Cardiac septum (tissue), 1 donor: ENCODE measurements at regions not wholly inside any gene's neighbourhood (a gene's known extent, or its start where the extent isn't known, plus 50 kb on each side); places are given as distances from the start of the nearest gene placed in this dataset.
"Not testable (repeated sequence)": the region's sequence is repeated elsewhere in the genome, so short reads cannot be mapped to it uniquely, and the experiment has no call there.

Experiments used
- DNase-seq: peaks from one replicate; pipeline ENCODE4 v3.0.0-alpha.2; 2020; ENCODE audit warnings: low spot score
- intact Hi-C: fragments of 100-400 bp; cut with DNase I; formaldehyde crosslinking; loops from one replicate; pipeline ENCODE4 v1.14.0; 2022
- donor health status: DM: no; HTN: no; CAD: no.

DNA sequence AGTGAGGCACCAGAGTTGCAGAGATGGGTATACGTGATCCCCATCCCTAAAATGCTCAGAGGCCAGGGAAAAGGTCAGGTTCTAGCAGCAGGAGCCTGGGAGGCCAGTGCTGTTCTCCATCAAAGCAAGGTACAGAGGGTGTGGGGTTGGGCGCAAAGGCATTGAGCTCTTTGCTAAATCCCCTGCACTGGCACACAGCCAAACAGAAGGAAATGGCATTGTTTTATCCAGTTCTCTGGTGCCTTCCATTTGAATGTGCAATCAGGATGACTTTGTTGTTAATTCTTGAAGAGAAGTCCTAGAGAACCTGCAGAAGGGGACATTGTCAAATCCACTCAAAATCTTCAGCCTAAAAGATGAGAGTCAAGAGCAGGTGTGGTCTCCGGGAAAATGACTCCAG lies 111.3 kb upstream of the CHST15 start:
- intact Hi-C loops = no loop called here
- DNase-seq = no peak

DNA sequence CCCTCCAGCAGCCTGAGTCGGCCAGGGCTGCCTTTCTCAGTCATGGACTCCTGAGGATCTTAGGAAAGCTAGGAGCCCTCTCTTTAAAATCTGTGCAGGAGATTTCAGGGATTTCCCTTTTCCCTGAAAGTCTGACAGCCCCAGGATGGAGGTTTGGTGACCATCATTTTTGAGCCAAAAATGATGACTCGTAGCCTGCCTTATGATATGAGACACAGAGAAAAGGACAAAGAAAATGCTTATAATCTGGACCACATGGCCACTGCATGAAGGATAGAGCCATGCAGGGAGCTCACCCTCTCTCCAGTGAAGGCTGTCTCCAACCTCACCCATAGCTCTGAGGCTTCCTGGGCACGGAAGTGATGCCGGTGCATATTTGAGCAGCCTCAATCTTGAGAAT lies 106.6 kb upstream of the CHST15 start:
- intact Hi-C loops = no loop called here
- no peak for DNase-seq

DNA sequence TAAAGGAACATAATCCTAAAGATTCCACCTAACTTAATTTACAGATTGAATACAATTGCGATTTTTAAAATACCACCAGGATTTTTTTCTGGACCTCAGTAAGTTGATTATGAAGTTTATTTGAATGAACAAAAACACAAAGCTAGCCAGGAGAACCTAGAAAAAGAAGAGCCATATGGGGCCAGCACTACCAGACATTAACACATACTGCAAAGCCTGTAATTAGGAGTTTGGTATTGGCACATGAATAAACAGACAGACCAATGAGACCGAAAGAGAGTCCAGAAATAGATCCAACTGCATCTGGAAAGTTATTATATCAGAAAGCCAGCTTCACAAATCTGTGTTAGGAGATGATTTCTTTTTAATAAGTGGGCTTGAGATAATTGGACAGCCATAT lies 105.5 kb upstream of the CHST15 start:
- DNase-seq = no peak

DNA sequence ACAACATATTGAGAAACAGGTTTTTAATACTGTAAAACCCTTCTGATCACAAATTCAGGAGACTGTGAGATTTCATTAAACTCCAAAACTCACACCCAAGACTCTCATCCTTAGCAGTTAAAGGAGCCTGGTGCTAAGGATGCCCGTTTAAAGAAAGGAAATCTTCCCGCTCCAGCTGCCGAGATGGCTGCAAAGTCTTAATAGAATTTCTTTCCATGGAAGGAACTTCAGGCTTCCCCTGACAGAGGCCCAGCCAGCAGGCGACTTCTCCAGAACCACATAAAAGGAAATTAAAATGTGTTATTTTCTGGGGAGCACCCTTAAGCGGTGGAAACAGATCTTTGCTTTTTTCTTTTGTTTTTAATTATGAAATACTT lies 104.7 kb upstream of the CHST15 start:
- intact Hi-C loops = no loop called here
- no peak for DNase-seq

More for the DNA sequence above, 105.5 kb upstream of the CHST15 start:
- intact Hi-C loops = no loop called here

DNA sequence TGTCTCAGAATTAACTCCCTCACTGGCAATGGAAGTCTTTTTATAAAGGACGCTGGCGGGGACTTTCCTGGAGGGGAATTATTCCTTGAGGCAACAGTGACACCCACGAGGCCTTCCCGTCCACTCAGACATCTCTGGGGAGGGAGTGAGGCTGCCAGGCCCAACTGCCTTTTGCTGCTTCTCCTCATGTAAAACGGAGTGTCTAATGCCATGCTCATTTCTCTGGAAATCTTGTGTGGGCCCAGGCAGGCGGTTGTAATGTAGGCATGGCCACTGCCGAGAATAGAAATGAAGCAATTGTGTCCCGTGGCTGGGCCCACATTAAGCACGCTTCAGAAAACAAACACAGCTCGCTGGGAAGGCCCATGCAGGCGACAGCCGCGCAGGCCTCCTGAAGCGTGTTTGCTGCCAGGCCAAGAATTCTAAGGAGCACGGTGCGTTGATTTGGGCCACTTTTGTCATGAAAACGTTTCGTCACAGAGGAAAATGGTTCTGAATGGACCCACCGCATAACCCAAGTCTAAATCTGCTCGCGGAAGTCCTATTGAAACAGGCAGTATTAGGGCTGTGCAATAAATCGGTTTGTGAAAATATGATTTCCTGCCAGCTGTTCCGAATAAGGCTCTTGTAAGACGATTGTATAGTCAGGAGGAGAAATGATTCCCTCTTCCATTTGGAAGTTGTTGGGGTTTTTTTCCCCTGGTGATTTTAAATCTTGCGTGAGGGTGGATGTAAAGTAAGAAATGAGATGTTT lies 104.2 kb upstream of the CHST15 start:
- intact Hi-C loops = no loop called here
- no peak for DNase-seq

DNA sequence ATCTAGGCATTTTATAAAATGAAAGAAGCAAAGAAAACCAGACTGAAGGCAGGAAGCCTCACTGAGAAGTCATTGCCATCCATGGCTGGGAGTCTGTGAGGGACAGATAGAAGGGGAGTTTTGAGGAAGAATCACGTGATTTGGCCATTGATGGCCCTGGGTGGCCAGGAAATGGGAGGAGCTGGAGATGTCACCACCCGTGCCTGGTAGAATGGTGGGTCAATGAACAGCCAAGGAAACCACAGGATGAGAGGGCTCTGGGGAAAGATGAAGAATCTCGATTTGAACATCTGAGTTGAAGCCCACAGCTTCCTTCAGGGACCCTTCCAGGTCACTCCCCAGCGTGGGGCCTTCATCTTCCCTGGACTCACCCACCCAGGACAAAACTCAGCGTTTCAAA lies 103.3 kb upstream of the CHST15 start:
- DNase-seq = no peak
- intact Hi-C loops = no loop called here

DNA sequence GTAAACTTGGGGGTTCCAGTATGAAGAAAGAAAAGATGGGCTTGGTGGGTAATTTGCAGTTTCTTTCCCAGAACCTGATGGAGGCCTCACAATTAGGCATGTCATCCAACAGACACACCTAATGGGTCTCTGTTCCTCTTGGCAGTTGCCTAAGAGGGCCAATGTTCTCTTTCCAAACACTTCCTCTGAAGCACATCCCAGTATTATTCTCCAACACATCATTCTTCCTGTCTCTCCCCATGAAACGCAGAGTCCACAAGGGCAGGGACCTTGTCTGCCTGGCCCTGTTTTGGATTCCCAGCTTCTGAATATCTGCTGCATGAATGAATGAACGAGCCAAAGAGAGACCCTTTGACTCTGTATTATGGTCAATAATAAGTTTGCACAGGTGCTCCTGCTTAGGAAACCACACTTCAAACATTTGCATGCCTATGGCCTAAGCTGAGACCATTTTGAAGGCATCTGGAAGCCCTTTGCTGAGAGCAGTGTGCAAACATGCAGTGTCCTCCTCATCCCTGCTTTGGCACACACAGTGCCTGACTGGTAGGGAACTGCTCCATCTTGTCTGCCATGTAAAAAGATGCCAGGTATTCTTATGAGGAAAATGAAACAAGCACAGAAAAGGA lies 100.9 kb upstream of the CHST15 start:
- DNase-seq = no peak
- intact Hi-C loops = no loop called here

DNA sequence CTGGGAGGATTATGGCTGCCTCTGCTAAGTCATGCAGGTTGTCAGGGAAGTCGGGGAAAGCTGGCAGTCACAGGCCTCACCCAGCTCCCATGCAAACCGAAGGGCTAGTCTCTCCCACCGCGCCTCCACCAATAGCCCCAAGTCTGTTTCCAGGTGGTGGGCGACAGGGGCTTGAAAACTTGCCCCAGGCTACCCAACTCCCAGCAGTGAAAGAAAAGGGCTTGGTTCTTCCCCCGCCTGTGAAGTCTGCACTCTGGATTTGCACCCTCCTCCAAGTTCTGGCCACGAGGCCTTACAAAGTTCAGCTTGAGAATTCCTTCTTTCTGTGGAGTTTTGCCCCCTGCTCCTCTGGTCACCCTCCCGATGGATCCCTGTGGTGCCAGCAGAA lies 99.9 kb upstream of the CHST15 start:
- intact Hi-C loops = no loop called here
- DNase-seq = no peak

DNA sequence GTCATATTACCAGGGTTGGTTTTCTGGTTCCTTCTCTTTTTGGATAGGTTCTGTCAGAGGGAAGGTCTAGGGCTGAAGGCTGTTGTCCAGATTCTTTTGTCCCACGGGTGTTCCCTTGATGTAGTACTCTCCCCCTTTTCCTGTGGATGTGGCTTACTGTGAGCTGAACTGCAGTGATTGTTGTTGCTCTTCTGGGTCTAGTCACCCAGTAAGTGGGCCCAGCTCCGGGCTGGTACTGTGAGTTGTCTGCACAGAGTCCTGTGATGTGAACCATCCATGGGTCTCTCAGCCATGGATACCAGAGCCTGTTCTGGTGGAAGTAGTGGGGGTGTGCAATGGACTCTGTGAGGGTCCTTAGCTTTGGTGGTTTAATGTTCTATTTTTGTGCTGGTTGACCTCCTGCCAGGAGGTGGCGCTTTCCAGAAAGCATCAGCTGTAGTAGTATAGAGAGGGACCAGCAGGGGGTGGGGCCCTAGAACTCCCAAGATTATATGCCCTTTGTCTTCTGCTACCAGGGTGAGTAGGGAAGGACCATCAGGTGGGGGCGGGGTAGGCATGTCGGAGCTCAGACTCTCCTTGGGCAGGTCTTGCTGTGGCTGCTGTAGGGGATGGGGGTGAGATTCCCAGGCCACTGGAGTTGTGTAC lies 99.4 kb upstream of the CHST15 start:
- DNase-seq, intact Hi-C loops: not testable (repeated sequence)

DNA sequence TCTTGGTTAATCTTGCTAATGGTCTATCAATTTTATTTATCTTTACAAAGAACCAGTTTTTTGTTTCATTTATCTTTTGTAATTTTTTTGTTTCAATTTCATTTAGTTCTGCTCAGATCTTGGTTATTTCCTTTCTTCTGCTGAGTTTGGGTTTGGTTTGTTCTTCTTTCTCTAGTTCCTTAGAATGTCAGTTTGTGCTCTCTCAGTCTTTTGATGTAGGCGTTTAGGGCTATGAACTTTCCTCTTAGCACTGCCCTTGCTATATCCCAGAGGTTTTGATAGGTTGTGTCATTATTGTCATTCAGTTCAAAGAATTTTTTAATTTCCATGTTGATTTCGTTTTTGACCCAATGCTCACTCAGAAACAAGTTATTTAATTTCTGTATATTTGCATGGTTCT lies 97.1 kb upstream of the CHST15 start:
- DNase-seq, intact Hi-C loops: not testable (repeated sequence)

DNA sequence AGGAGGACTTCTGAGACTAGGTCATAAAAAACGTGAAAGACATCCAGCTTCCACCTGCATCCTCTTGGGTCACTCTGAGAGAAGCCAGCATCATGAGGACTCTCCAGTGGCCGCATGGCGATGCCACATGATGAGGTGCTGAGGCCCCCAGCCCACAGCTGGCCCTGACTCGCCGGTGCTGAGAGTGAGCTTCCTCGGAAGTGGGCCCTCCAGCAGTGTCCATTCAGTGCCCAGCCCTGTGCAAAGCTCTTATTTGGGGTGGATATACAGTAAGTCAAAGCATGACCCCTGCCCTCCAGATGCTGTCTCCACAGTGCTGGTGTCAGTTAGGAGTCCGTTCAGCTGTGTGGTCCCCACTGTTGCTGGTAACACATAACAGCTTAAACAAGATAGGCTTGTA lies 93.6 kb upstream of the CHST15 start:
- intact Hi-C loops = no loop called here
- DNase-seq = no peak

DNA sequence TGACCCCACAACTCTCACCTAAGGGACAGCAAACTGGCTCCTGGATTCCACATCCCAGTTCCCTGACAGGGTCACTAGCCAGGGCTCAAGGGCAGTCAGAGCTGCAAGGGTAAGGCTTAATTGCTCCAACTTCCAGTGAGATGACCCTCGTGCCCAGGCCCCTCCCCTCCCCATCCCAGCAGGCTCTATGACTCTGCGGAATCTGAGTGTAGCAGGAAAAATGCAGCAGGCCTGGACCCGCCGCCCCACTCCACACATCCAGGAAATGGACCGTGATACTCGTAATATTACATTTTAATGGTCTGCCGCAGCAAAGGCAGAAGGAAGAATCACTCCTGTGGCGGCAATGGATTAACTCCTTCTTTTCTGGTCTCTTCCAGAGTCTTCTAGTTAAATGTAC lies 91.7 kb upstream of the CHST15 start:
- intact Hi-C loops = no loop called here
- no peak for DNase-seq

DNA sequence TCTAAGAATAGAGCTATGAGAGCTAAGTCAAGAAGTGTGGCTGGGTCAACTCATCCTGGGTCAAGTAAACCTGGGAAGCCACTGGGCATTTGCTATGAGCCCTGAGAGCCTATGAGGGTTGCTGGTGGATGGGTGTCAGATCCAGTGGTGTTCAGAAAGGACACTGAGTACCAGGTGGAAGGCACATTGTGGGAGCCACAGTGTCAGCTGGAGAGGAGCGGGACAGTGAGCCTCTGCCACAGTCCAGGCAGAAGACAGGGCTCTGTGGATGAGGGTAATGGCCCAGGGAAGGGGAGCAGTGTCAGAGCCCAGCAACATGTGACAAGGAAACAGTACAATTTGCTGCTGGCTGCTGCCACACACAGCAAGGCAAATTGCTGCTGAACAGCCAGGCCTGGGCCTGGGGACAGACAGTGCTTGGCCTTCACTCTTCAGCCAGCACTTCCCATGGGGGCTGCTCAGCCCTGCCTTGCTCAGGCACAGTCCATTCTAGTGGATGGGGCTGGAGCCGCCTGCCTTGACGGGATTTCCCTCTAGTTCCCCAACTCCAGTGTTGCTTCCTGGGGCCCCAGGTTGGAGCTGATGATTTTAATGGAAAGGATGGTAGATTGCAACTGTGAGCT lies 90.9 kb upstream of the CHST15 start:
- intact Hi-C loops = no loop called here
- no peak for DNase-seq

DNA sequence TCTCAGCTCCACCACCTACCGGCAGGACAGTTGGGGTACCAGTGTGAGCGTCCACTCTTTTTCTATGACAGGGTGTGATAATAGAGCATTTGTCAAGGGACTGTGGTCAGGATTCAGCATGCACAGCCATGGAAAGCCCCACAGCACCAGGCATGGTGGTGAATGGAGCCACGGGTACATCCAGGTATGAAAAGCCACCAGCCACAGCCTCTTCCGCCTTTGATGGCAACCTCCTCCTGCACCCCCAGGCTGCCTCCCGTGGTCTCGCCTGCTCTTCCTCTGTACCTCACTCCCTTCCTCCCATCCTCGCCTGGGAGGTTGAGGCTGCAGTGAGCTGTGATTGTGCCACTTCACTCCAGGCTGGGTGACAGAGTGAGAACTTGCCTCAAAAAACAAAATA lies 90.2 kb upstream of the CHST15 start:
- DNase-seq = no peak
- intact Hi-C loops = no loop called here

DNA sequence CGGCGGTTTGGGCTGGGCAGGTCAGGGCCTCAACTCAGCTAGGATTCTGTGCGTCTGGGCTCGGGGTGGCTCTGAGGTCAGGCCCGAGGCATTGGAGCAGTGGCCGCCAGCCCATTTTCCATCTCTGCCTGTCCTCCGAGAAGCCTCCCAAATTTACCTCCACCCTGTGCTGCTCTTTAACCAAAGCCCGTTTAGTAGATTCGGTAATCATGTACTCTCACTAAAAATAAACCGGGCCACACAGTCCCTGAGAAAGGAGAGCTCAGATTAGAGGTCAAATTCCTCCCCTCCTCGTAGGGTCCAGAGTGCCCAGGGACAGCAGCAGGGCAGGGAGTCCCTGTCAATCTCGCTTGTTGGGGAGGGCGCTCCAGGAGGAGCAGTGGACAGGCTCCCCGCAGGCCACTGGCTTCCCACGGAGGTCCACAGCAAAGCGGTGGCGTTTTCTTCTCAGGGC lies 88.7 kb upstream of the CHST15 start:
- DNase-seq = no peak
- intact Hi-C loops = no loop called here

DNA sequence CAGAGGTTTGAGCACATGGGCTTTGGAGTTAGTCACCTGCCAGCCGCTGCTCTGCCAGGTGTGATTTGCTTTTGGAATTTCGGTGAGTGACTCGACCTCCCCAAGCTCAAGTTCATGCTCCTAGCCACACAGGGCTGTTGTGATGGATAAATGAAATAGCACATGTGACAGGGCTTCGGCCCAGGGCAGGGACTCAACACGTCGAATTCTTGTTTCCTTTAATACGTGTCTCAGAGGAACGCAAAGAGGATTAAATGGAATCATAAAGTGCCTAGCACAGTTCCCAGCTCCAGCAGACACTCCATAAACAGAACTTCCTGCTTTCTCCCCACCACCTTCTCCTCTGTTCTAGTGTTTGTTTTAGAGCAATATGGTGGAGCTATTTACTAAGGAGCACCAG lies 88.3 kb upstream of the CHST15 start:
- no peak for DNase-seq

DNA sequence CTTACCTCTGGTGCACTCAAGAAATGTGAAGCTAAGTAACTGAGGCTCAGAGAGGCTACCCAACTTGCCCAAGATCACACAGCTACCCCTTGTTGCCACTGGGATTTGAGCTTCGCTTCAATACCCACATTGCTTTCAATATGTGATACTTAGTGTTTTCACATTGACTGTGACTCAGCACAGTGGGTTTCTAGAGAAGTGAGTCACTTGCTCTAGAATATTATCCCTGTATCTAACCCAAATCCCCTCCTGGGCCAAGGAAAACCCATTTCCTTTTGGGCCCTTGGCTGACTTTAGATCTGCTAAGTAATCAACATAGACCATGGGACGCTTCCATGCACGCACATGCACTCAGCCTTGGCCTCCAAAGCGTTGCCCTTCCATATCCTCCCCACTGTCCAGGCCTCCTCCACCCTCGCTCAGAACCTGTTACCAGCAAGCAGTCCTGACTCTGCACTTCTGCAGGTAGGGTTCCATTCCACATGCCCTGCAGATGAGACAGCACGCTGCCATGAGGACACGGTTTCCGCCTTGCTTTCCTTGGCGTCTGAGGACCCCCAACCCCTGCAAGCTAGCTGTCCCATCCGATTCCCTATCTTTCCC lies 87.7 kb upstream of the CHST15 start:
- intact Hi-C loops = no loop called here
- no peak for DNase-seq

More for the DNA sequence above, 88.3 kb upstream of the CHST15 start:
- intact Hi-C loops = no loop called here

DNA sequence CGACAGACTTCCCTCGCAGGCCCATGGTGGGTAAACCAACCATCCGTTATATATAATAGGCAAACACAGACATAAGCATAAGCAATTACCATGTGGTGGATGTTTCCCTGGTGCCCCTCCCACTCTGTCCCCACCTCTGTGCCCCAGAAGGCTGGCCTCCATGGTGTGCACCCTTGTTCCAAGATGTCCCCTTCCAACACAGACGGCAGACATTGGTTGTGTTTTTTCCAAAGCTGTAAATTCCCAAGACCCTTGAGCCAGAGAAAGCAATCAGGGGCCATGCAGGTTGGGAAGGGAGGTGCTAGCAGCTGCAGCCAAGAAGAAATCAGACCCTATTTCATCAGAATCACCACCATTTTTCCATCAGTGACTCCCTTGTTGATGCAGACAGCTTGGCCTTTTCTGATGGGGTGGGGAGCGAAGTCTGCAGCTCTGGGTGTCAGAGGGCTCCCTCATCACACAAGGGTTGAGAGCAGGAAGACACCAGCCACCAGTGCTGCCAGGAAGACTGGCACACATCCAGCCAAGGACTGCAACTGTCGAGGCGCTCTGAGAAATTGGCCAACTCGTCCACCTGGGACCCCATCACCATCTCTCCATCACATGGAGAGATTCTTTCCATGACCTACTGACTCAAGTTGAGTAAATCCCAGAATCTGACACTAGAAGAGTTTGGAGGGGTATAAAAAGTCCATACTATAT lies 86.8 kb upstream of the CHST15 start:
- no peak for DNase-seq
- intact Hi-C loops = no loop called here

DNA sequence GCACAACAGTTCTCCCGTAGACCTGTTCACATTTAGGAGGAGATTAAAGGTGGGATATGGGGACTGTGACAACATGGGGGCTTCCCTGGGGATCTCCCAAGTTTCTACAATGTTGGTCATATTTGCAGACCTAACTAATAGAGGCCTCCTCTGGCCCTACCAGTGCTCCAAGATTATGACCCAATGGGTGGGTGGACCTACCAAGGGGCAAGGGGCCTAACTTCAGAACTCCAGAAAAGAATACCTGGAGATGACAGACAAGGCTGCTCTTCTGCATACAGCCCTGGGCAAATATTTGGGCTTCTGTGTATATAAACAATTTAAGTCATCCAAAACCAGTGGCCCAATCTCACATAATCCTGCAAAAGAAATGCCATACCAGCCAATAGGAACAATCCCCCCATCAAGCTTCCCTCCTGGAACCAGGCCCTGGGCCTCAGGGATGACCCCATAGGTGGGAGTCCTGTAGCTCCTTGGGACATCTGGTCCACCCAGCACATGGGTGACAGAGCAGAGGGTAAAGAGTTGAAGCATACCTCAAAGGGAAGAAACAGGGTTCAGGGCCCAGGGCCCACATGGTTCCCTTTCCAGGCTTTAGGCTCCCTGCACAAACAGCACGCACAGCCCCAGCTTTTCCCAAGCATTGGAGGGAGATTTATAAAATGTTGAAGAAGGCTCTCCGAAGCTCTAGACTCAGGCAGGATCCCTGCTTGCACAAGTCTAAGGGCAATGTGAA lies 86.1 kb upstream of the CHST15 start:
- intact Hi-C loops = no loop called here
- DNase-seq = no peak
